ENCODE measurements at regions not wholly inside any gene's neighbourhood (a gene's known extent, or its start where the extent isn't known, plus 50 kb on each side); places are given as distances from the start of the nearest gene placed in this dataset.

DNA sequence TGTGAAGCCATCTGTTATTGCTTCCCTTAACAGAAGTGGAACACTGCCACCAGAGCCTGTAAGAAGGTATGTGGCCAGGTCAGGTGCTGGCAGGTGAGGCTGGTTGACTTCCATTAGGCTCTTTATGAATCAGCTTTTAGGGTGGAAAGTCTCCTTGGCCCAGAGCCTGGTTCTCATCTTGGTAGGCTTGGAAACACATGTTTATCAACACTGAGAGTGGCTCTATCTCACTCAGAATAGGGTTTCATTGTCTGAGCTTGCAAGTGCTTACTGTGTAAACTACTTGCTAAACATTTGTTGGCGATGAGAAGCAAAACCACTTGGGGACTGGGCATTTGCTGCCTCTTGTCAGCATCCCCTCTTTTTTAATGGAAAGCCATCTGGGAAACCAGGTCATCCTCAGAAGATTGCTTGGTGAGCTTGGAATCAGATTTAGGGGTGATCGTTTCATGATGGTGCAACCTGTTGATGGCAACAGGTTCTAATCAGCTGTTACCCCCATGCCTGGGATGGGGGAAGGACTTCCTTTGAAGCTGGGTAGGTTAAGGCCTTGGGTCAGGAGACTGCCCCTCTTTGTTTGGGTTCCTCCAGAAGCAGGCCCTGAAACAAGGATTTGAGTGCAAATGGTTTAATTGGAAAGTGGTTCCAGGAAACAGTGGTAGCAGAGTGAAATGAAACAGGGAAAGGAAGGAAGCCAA lies 75.0 kb upstream of the AMPD3 start:
- ATAC-seq (no peak), DNase-seq (no peak)
- H3K4me3 Mint-ChIP-seq: no peak overlapping the region
- ChIA-PET POLR2A (no interaction called here), CTCF (interaction anchor here (0.9 to 1.8 kb wide), 2 partner anchors 14 to 34 kb away, joined by 4 to 5 read pairs; no protein-coding TSS in a partner anchor)
- H3K36me3 Mint-ChIP-seq (ENCODE audit: low read depth): no peaks in the 10 kb centered on the region
- H3K9me3 Mint-ChIP-seq: no peaks in the 10 kb centered on the region
- no peak for TF ChIP-seq CTCF (IDR thresholded peaks at IDR 0.05)
- H3K4me1 Mint-ChIP-seq (ENCODE audit: low read depth): no peaks in the 10 kb centered on the region
- peaks cover 12% of the 10 kb centered on the region for H3K27me3 Mint-ChIP-seq
- no peak overlapping the region for H3K27ac Mint-ChIP-seq
- intact Hi-C loops (cut with micrococcal nuclease): no loop called here

DNA sequence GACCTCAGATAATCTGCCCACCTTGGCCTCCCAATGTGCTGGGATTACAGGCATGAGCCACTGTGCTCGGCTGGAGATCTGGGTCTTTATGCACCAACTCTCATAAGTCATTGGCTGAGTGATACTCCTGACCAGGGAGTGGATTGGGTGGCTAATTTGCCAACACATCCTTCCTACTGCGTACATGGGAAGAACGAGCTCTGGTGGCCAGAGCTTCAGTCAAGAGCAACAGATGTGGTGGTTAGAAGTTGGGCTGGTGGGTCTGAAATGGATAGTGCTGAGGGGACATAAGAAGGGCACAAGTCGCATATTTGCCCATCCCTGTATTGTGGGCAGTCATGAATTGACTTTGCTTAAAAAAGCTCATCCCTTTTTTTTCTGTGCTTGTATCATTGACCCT lies 74.1 kb upstream of the AMPD3 start:
- Mint-ChIP-seq H3K4me3 (no peak overlapping the region), H3K27ac (no peak overlapping the region), H3K4me1 (ENCODE audit: low read depth) (no peaks in the 10 kb centered on the region), H3K36me3 (ENCODE audit: low read depth) (no peaks in the 10 kb centered on the region), H3K27me3 (peaks cover 12% of the 10 kb centered on the region), H3K9me3 (no peaks in the 10 kb centered on the region)
- no peak for TF ChIP-seq CTCF (IDR thresholded peaks at IDR 0.05)
- intact Hi-C loops (cut with micrococcal nuclease): no loop called here
- no peak for DNase-seq
- ChIA-PET POLR2A (no interaction called here), CTCF (interaction anchor here (0.7 kb wide), 1 partner anchor 11 kb away, joined by 3 read pairs; no protein-coding TSS in a partner anchor)
- no peak for ATAC-seq

GRCh38 chr11:10381736-10382135 lies 73.3 kb upstream of the AMPD3 start:
- ChIA-PET POLR2A (no interaction called here), CTCF (interaction anchor here (0.9 kb wide), 1 partner anchor 15 kb away, joined by 5 read pairs; no protein-coding TSS in a partner anchor)
- Mint-ChIP-seq H3K27ac (no peak overlapping the region), H3K4me3 (no peak overlapping the region), H3K4me1 (ENCODE audit: low read depth) (no peaks in the 10 kb centered on the region), H3K27me3 (peaks cover 13% of the 10 kb centered on the region), H3K9me3 (no peaks in the 10 kb centered on the region), H3K36me3 (ENCODE audit: low read depth) (no peaks in the 10 kb centered on the region)
- no peak for TF ChIP-seq CTCF (IDR thresholded peaks at IDR 0.05)
- ATAC-seq: no peak
- no peak for DNase-seq
- intact Hi-C loops (cut with micrococcal nuclease): no loop called here

DNA sequence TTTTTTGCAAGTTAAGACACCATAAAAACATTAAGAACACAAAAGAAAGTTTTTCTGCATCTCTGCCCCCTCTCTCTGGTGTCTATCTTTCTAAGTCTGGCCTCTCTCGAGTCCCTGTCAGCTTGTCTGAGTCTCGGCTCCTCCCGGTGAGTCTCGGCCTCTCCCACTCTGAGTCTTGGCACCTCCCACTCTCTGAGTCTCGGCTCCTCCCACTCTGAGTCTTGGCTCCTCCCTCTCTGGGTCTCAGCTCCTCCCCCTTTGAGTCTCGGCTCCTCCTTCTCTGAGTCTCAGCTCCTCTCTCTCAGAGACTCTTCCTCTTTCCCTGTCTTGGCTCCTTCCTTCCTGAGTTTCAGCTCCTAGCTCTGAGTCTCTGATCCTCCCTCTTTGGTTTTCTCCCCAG lies 72.5 kb upstream of the AMPD3 start:
- intact Hi-C loops (cut with micrococcal nuclease): no loop called here
- TF ChIP-seq CTCF (IDR thresholded peaks at IDR 0.05): no peak
- Mint-ChIP-seq H3K36me3 (ENCODE audit: low read depth) (no peaks in the 10 kb centered on the region), H3K9me3 (no peaks in the 10 kb centered on the region), H3K27me3 (peaks cover 17% of the 10 kb centered on the region), H3K4me1 (ENCODE audit: low read depth) (no peaks in the 10 kb centered on the region), H3K27ac (no peak overlapping the region), H3K4me3 (no peak overlapping the region)
- CTCF ChIA-PET: interaction anchor here (0.9 kb wide), 1 partner anchor 16 kb away, joined by 5 read pairs; no protein-coding TSS in a partner anchor
- peak; percentile 80 for ATAC-seq
- no peak for DNase-seq
- POLR2A ChIA-PET: interaction anchor here (0.6 kb wide), 1 partner anchor 107 kb away, joined by 3 read pairs; no protein-coding TSS in a partner anchor

DNA sequence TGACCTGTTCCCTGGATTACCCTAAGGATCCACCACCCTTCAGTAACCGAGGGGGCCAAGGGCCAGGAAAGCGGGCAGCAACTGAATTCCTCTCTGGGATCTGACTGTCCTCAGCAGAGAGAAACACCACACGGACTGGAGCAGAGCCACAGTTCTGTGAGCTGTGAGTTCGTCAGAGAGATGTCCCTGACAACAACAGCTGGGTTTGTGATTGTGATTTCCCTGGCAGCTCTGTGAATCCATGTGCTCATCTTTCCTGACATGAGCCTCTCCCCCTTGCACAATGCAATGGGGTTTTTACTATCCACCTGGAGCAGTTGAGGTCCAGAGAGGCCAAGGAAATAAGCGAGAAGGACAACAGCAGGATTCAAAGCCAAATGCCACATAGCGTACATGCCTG lies 69.4 kb upstream of the AMPD3 start:
- ChIA-PET CTCF (no interaction called here), POLR2A (no interaction called here)
- DNase-seq: no peak
- Mint-ChIP-seq H3K27me3 (peaks cover 27% of the 10 kb centered on the region), H3K9me3 (no peaks in the 10 kb centered on the region), H3K27ac (no peak overlapping the region), H3K36me3 (ENCODE audit: low read depth) (no peaks in the 10 kb centered on the region), H3K4me3 (no peak overlapping the region), H3K4me1 (ENCODE audit: low read depth) (no peaks in the 10 kb centered on the region)
- ATAC-seq: no peak
- no peak for TF ChIP-seq CTCF (IDR thresholded peaks at IDR 0.05)
- intact Hi-C loops (cut with micrococcal nuclease): no loop called here
